Type B pancreatic cell (in vitro differentiated cells): ENCODE measurements at regions not wholly inside any gene's neighbourhood (a gene's known extent, or its start where the extent isn't known, plus 50 kb on each side); places are given as distances from the start of the nearest gene placed in this dataset.

Experiments used
- DNase-seq: peaks from one replicate; pipeline ENCODE4 v3.0.0; 2021; ENCODE audit warnings: mixed read lengths; ENCODE audit not compliant: unreplicated experiment; ENCODE audit errors: extremely low spot score
- H3K27ac Mint-ChIP-seq: 2 replicates; pipeline ENCODE4 v1.8.0; 2021; ENCODE audit warnings: mild to moderate bottlenecking, mixed read lengths
- H3K27me3 Mint-ChIP-seq: 2 replicates; pipeline ENCODE4 v1.8.0; 2021; ENCODE audit warnings: mixed read lengths
- H3K36me3 Mint-ChIP-seq: 2 replicates; pipeline ENCODE4 v1.8.0; 2021; ENCODE audit warnings: mixed read lengths
- H3K4me1 Mint-ChIP-seq: one replicate; pipeline ENCODE4 v1.8.0; 2021; ENCODE audit warnings: mixed read lengths; ENCODE audit not compliant: unreplicated experiment
- H3K4me3 Mint-ChIP-seq: 2 replicates; pipeline ENCODE4 v1.8.0; 2021; ENCODE audit warnings: mild to moderate bottlenecking, mixed read lengths
- H3K9me3 Mint-ChIP-seq: 2 replicates; pipeline ENCODE4 v1.8.0; 2021; ENCODE audit warnings: mixed read lengths
- TF ChIP-seq, protein P1 (sequence below): fragments of 200-600 bp; sonication (generic); conservative IDR thresholded peaks from 2 replicates; pipeline ENCODE4 v1.5.0; 2021; ENCODE audit warnings: antibody characterized with exemption, mild to moderate bottlenecking

DNA sequence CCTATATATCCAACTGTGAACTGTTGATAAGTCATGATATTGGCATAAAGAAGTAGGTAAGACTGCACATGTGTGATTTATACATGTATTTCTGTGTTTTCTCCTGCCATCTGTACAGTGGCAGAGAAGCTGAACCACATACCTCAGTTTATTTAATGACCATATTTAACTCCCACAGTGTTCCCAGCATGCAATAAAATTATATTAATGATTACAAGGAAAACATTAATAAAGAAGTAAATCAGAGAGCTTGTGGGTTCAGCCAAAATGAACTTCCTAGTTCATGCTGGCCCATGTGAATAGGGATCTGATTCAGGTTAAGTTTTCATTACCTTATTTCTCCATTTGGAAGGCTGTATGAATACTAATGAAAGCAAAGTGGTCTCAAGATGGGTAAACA, 439.2 kb downstream of the CNTN6 start:
- Mint-ChIP-seq H3K36me3 (no peaks in the 10 kb centered on the region), H3K27ac (no peak overlapping the region), H3K4me1 (peaks cover 8% of the 10 kb centered on the region), H3K4me3 (no peak overlapping the region), H3K9me3 (no peaks in the 10 kb centered on the region), H3K27me3 (no peaks in the 10 kb centered on the region)
- TF ChIP-seq, protein P1, sequence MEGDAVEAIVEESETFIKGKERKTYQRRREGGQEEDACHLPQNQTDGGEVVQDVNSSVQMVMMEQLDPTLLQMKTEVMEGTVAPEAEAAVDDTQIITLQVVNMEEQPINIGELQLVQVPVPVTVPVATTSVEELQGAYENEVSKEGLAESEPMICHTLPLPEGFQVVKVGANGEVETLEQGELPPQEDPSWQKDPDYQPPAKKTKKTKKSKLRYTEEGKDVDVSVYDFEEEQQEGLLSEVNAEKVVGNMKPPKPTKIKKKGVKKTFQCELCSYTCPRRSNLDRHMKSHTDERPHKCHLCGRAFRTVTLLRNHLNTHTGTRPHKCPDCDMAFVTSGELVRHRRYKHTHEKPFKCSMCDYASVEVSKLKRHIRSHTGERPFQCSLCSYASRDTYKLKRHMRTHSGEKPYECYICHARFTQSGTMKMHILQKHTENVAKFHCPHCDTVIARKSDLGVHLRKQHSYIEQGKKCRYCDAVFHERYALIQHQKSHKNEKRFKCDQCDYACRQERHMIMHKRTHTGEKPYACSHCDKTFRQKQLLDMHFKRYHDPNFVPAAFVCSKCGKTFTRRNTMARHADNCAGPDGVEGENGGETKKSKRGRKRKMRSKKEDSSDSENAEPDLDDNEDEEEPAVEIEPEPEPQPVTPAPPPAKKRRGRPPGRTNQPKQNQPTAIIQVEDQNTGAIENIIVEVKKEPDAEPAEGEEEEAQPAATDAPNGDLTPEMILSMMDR, result no peak
- no peak for DNase-seq

DNA sequence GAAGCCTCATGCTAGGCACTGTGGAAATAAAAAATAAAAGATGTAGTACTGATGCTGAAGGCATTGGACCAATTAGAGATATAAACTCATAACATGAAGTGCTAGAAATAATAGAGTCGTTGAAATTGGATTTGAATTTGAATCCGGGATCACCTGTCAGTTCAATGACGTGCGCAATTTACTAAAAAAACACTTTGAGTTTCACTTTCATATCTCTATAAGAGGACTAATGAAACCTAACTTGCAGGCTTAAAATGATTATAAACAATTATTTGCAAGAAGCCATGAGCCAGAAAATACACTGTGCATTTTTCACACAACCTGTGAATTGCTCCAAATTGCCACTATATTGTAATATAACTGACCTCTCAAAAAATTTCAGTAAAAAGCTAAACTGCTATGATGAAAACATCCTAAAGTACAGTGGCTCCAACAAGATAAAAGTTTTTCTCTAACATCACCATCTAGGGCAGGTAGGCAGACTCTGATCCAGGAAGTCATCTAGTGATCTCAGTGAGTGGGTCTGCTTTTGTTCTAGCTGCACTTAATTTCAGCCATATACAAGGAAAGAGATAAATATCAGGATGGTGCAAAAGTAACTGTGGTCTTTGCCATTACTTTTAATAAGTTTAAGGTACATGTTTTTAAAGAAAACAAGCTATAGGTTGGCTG, 440.2 kb downstream of the CNTN6 start:
- Mint-ChIP-seq H3K4me3 (no peak overlapping the region), H3K36me3 (no peaks in the 10 kb centered on the region), H3K9me3 (no peaks in the 10 kb centered on the region), H3K27ac (no peak overlapping the region), H3K4me1 (peaks cover 5% of the 10 kb centered on the region), H3K27me3 (no peaks in the 10 kb centered on the region)
- DNase-seq, result no peak
- TF ChIP-seq, protein P1, result no peak

- peaks cover 3% of the 10 kb centered on the region for H3K4me1 Mint-ChIP-seq
- H3K4me3 Mint-ChIP-seq, result no peak overlapping the region
- no peaks in the 10 kb centered on the region for H3K36me3 Mint-ChIP-seq
- DNase-seq, result no peak
- no peaks in the 10 kb centered on the region for H3K9me3 Mint-ChIP-seq
- no peaks in the 10 kb centered on the region for H3K27me3 Mint-ChIP-seq
- TF ChIP-seq, protein P1, result no peak
- H3K27ac Mint-ChIP-seq, result no peak overlapping the region
Observed at GRCh38 chr3:1533763-1534162, 440.9 kb downstream of the CNTN6 start.

DNA sequence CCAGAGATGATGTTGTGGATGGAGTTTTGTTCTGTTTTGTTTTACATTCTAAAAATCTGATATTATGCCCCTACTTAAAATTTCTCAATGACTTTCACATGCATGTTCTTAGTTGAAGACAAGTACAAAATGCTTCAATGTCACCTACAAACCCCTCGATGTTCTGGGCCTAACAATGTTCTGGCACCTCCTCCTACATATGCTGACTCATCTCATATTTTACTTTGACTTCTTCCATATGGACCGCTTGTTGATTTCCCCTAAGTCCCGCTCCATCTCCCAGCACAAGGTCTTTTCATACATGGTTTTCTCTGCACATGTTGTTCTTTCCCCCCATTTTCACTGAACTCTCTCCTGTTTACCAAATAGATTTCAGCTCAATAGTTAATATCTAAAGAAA, 441.4 kb downstream of the CNTN6 start:
- H3K27ac Mint-ChIP-seq, result no peak overlapping the region
- peaks cover 3% of the 10 kb centered on the region for H3K4me1 Mint-ChIP-seq
- H3K27me3 Mint-ChIP-seq, result no peaks in the 10 kb centered on the region
- no peaks in the 10 kb centered on the region for H3K36me3 Mint-ChIP-seq
- no peaks in the 10 kb centered on the region for H3K9me3 Mint-ChIP-seq
- no peak for DNase-seq
- TF ChIP-seq, protein P1, result no peak
- H3K4me3 Mint-ChIP-seq, result no peak overlapping the region

- Mint-ChIP-seq H3K27ac (no peak overlapping the region), H3K4me1 (no peaks in the 10 kb centered on the region), H3K4me3 (no peak overlapping the region), H3K27me3 (no peaks in the 10 kb centered on the region), H3K36me3 (no peaks in the 10 kb centered on the region), H3K9me3 (no peaks in the 10 kb centered on the region)
- no peak for DNase-seq
- TF ChIP-seq, protein P1, result no peak
Observed at GRCh38 chr3:1535361-1535760, 442.5 kb downstream of the CNTN6 start.

- H3K27me3 Mint-ChIP-seq, result no peaks in the 10 kb centered on the region
- no peak for DNase-seq
- H3K27ac Mint-ChIP-seq, result no peak overlapping the region
- peaks cover 5% of the 10 kb centered on the region for H3K4me1 Mint-ChIP-seq
- H3K9me3 Mint-ChIP-seq, result no peaks in the 10 kb centered on the region
- H3K4me3 Mint-ChIP-seq, result no peak overlapping the region
- no peaks in the 10 kb centered on the region for H3K36me3 Mint-ChIP-seq
- TF ChIP-seq, protein P1, result no peak
Observed at GRCh38 chr3:1540686-1541085, 447.9 kb downstream of the CNTN6 start.
